ENCODE measurements at regions not wholly inside any gene's neighbourhood (a gene's known extent, or its start where the extent isn't known, plus 50 kb on each side); places are given as distances from the start of the nearest gene placed in this dataset.

DNA sequence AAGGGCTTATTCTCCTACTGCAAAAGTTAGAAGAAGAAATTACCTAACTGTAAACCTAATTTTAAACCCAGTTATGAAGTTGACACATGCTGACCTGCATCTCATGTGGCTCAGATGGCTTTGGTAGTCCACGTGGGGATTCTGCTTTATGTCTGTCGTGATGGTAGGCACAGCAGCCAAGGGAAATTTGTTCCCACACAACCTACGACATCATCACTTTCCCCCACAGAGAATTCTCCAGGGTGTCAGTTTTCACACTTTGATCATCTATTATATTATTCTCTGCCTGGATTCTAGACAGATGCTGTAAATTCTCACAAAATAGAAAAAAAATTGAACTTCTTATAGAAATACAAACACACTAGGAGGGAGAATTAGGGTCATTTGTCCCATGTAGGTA is 70.6 kb downstream of the PTHLH start:
- Mint-ChIP-seq H3K4me1 (peaks cover 14% of the 10 kb centered on the region), H3K27ac (no peak overlapping the region), H3K27me3 (ENCODE audit: low read depth, poor library complexity) (no peaks in the 10 kb centered on the region), H3K9me3 (no peaks in the 10 kb centered on the region), H3K4me3 (no peak overlapping the region), H3K36me3 (ENCODE audit: low read depth) (no peaks in the 10 kb centered on the region)
- no peak for TF ChIP-seq CTCF (IDR thresholded peaks at IDR 0.05)
- DNase-seq: no peak

GRCh38 chr12:27900920-27901879 is 71.3 kb downstream of the PTHLH start:
- TF ChIP-seq CTCF (IDR thresholded peaks at IDR 0.05): no peak
- DNase-seq: no peak
- Mint-ChIP-seq H3K27me3 (ENCODE audit: low read depth, poor library complexity) (no peaks in the 10 kb centered on the region), H3K4me3 (no peak overlapping the region), H3K9me3 (no peaks in the 10 kb centered on the region), H3K36me3 (ENCODE audit: low read depth) (no peaks in the 10 kb centered on the region), H3K27ac (no peak overlapping the region), H3K4me1 (peaks cover 14% of the 10 kb centered on the region)

DNA sequence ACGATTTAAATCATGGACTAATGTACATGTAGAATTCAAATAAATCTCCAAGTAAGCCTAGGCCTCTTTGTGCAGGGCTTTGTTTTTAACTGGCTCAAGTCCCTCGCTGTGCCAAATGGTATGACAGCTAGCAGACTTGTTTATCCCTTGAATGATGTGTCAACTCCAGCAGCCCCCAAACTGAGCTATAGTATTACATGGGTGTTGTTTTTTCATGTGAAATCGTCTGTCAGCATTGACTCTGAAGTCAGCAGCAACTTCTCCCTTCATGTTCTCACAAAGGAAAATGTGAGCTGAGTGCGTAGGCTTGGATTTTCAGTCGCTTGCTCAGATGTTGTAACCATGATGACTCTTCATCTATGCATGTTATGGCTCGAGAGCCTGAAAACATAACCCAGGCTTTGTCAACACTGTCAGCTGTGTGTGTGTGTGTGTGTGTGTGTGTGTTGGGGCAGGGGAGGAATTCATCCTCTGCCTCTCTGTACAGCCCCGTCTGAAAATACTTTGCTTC is 73.3 kb downstream of the PTHLH start:
- no peak for DNase-seq
- TF ChIP-seq CTCF (IDR thresholded peaks at IDR 0.05): no peak
- Mint-ChIP-seq H3K9me3 (no peaks in the 10 kb centered on the region), H3K27me3 (ENCODE audit: low read depth, poor library complexity) (no peaks in the 10 kb centered on the region), H3K4me3 (no peak overlapping the region), H3K4me1 (peaks cover 14% of the 10 kb centered on the region), H3K36me3 (ENCODE audit: low read depth) (no peaks in the 10 kb centered on the region), H3K27ac (peak overlapping the region; percentile 30)

GRCh38 chr12:27898022-27898421 is 74.5 kb downstream of the PTHLH start:
- Mint-ChIP-seq H3K27ac (no peak overlapping the region), H3K9me3 (no peaks in the 10 kb centered on the region), H3K27me3 (ENCODE audit: low read depth, poor library complexity) (peaks cover 3% of the 10 kb centered on the region), H3K4me1 (peaks cover 14% of the 10 kb centered on the region), H3K4me3 (no peak overlapping the region), H3K36me3 (ENCODE audit: low read depth) (no peaks in the 10 kb centered on the region)
- no peak for TF ChIP-seq CTCF (IDR thresholded peaks at IDR 0.05)
- no peak for DNase-seq

DNA sequence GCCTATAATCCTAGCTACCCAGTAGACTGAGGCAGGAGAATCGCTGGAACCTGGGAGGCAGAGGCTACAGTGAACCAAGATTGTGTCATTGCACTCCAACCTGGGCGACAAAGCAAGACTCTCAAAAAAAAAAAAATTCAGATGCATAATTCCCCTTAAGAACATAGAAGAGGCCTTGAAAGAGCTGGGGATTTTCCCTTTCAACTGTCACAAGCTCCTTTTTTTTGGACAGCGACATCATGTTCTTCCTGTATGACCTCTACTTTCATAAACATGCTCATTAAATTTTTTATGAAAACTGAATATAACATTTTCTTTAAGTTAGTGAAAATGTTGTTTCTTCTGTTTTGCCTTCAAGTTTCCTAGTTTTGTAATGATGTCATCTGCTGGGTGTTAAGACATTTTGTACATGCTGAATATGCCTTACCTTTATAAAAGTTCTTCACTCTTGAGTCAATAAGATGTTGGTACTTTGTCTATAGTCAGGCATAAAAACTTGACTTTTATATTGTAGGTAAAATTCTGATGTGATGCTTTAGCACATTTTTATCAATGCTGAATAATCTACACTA is 76.0 kb downstream of the PTHLH start:
- H3K9me3 Mint-ChIP-seq: no peaks in the 10 kb centered on the region
- H3K27me3 Mint-ChIP-seq (ENCODE audit: low read depth, poor library complexity): peaks cover 3% of the 10 kb centered on the region
- H3K36me3 Mint-ChIP-seq (ENCODE audit: low read depth): no peaks in the 10 kb centered on the region
- no peak for DNase-seq
- peaks cover 14% of the 10 kb centered on the region for H3K4me1 Mint-ChIP-seq
- H3K4me3 Mint-ChIP-seq: no peak overlapping the region
- no peak overlapping the region for H3K27ac Mint-ChIP-seq
- no peak for TF ChIP-seq CTCF (IDR thresholded peaks at IDR 0.05)
